Gastrocnemius medialis (tissue), 4 donors: ENCODE measurements at regions not wholly inside any gene's neighbourhood (a gene's known extent, or its start where the extent isn't known, plus 50 kb on each side); places are given as distances from the start of the nearest gene placed in this dataset.
"Not testable (repeated sequence)": the region's sequence is repeated elsewhere in the genome, so short reads cannot be mapped to it uniquely, and the experiment has no call there.

Experiments used
- ATAC-seq, 2 donors: fragments of 150-250 bp; one replicate each; pipeline ENCODE4 v1.9.1; 2016
- DNase-seq, 2 donors: peaks; one replicate each; pipeline ENCODE4 v3.0.0-alpha.2; 2019
- H3K27ac ChIP-seq, 4 donors: fragments of 200-600 bp; sonication (generic); 1 replicate in 1 of 4; 2 replicates in 3 of 4; pipeline ENCODE4 v1.5.1; 2016 to 2018; ENCODE audit warnings: mild to moderate bottlenecking in 2 of 4, moderate library complexity in 1 of 4
- H3K27me3 ChIP-seq, 3 donors: fragments of 200-600 bp; sonication (generic) in 2 of 3; 1 replicate in 1 of 3; 2 replicates in 2 of 3; pipeline versions ENCODE4 v1.5.1 to v1.6.0; 2016 to 2019; ENCODE audit warnings: mild to moderate bottlenecking in 1 of 3, moderate library complexity in 1 of 3
- H3K36me3 ChIP-seq, 2 donors: fragments of 200-600 bp; sonication (generic) in 1 of 2; one replicate each; pipeline ENCODE4 v1.5.1; 2017 to 2018
- H3K4me1 ChIP-seq, 2 donors: fragments of 200-600 bp; sonication (generic) in 1 of 2; one replicate each; pipeline ENCODE4 v1.5.1; 2016 to 2017; ENCODE audit warnings: mild to moderate bottlenecking in 2 of 2
- H3K4me3 ChIP-seq, 4 donors: fragments of 200-600 bp; sonication (generic) in 3 of 4; 1 replicate in 1 of 4; 2 replicates in 3 of 4; pipeline ENCODE4 v1.5.1; 2016 to 2019; ENCODE audit warnings: mild to moderate bottlenecking in 2 of 4
- H3K9me3 ChIP-seq, 3 donors: fragments of 200-600 bp; sonication (generic) in 2 of 3; 1 replicate in 1 of 3; 2 replicates in 2 of 3; pipeline ENCODE4 v1.5.1; 2016 to 2019
- CTCF ChIP-seq, 5 experiments: fragments of 450-650 bp in 3 of 5; fragments of 200-600 bp in 2 of 5; sonication (generic) in 2 of 5; IDR thresholded peaks in 4 of 5; conservative IDR thresholded peaks in 1 of 5; 1 replicate in 4 of 5; 2 replicates in 1 of 5; pipeline ENCODE4 v1.5.1; 2016 to 2019; ENCODE audit warnings: antibody characterized with exemption in 5 of 5, mild to moderate bottlenecking in 3 of 5, moderate library complexity in 3 of 5
- POLR2A ChIP-seq, 2 donors: fragments of 450-650 bp; IDR thresholded peaks; one replicate each; pipeline ENCODE4 v1.6.1; 2017; ENCODE audit warnings: antibody characterized with exemption in 2 of 2, mild to moderate bottlenecking in 2 of 2, moderate library complexity in 2 of 2
- in situ Hi-C, 4 donors: fragments of 200-750 bp; cut with MboI; loops; one replicate each; pipeline versions ENCODE4 v1.15.0 to v1.8.0; 2017; ENCODE audit warnings: low sequenced_read_pairs in 4 of 4
- intact Hi-C: fragments of 100-400 bp; cut with DNase I; formaldehyde crosslinking; loops from one replicate; pipeline ENCODE4 v1.15.1; 2023; ENCODE audit warnings: low total_unique reads

GRCh38 chr4:22625311-22625710 is 67.4 kb upstream of the GBA3 start:
- no peaks in the 10 kb centered on the region for H3K36me3 ChIP-seq
- DNase-seq: no peak
- TF ChIP-seq POLR2A (IDR thresholded peaks at IDR 0.05): no peak
- TF ChIP-seq CTCF (IDR thresholded peaks at IDR 0.05 in 4 of 5, conservative IDR thresholded peaks at IDR 0.05 in 1 of 5): no peak
- H3K4me1 ChIP-seq: no peaks in the 10 kb centered on the region
- H3K27ac ChIP-seq: no peak overlapping the region
- H3K27me3 ChIP-seq: no peaks in the 10 kb centered on the region
- intact Hi-C loops (no loop called here), in situ Hi-C loops (loop anchor here in 1 of 4 donors (25.0 kb wide), 1 partner anchor 112 kb away; no protein-coding TSS in a partner anchor)
- no peak for ATAC-seq
- H3K9me3 ChIP-seq: no peaks in the 10 kb centered on the region
- H3K4me3 ChIP-seq: no peak overlapping the region

- in situ Hi-C loops: loop anchor here in 1 of 4 donors (25.0 kb wide), 1 partner anchor 109 kb away; no protein-coding TSS in a partner anchor
- ATAC-seq, DNase-seq, H3K27me3 ChIP-seq, H3K4me3 ChIP-seq, H3K27ac ChIP-seq, intact Hi-C loops, H3K4me1 ChIP-seq, H3K9me3 ChIP-seq, H3K36me3 ChIP-seq: not testable (repeated sequence)
These were observed 64.9 kb upstream of the GBA3 start for GRCh38 chr4:22627851-22628250.

DNA sequence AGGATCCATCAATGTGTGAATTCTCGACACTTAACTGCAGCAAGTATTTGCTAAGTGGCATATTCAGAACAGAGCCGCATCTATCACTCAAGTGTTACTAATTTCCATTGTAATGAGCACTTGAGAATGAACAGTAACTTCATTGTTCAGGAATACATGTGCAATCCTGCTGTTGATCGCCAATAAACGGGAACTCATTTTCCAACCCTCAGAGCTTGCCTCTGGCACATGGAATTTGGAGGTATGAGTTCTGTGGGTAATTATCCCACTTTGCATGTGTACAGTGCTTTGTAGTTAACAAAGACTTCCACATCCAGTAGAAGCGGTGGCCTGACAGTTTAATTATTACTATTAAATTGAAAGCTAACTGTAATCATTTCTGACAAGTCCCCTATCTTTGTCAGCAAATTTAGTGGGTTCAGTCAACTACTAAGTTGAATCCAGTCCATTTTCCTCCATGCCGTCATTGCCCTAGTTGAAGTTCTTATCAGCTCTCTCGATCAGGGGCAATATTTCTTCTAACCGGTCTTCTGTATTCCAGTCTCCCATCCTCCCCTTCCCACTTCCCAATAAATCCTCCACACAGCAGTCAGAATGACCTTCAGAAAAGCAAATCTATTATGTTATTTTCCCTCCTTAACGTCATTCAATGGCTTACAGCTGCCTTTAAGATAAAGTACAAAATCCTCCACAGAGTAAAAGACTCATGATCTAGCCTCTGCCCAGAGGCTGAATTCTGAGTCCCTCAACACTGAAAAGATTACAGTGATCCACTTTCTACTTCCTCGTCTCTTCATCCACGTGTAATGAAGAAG is 62.4 kb upstream of the GBA3 start:
- H3K4me1 ChIP-seq, H3K9me3 ChIP-seq, H3K4me3 ChIP-seq, H3K27ac ChIP-seq, H3K27me3 ChIP-seq, ATAC-seq, DNase-seq, intact Hi-C loops, H3K36me3 ChIP-seq: not testable (repeated sequence)
- in situ Hi-C loops: loop anchor here in 1 of 4 donors (25.0 kb wide), 1 partner anchor 107 kb away; no protein-coding TSS in a partner anchor

GRCh38 chr4:22631167-22631566 is 61.6 kb upstream of the GBA3 start:
- H3K36me3 ChIP-seq, H3K4me3 ChIP-seq, H3K4me1 ChIP-seq, H3K27me3 ChIP-seq, ATAC-seq, H3K27ac ChIP-seq, H3K9me3 ChIP-seq, intact Hi-C loops, DNase-seq: not testable (repeated sequence)
- in situ Hi-C loops: loop anchor here in 1 of 4 donors (25.0 kb wide), 1 partner anchor 106 kb away; no protein-coding TSS in a partner anchor

DNA sequence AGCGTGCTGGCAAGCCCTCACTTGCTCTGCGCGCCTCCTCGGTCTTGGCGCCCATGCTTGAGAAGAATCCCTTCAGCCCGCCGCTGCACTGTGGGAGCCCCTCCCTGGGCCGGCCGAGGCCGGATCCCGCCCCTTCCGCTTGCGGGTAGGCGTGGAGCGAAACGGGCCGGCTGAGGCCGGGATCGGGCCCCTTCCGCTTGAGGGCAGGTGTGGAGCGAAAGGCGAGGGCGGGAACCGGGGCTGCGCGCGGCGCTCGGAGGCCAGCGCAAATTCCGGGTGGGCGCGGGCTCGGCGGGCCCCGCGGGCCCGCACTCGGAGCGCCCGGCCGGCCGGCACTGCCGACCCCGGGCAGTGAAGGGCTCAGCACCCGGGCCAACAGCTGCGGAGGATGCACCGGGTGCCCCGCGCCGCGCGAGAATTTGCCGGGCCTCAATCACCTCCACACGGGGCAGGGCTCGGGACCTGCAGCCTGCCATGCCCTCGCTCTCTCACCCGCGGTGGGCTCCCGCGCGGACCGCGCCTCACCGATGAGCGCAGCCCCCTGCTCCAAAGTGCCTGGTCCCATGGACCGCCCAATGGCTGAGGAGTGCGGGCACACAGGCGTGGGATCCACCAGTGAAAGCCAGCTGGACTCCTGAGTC is 58.1 kb upstream of the GBA3 start:
- in situ Hi-C loops: loop anchor here in 1 of 4 donors (25.0 kb wide), 1 partner anchor 103 kb away; no protein-coding TSS in a partner anchor
- Histone ChIP-seq H3K9me3 (no peaks in the 10 kb centered on the region), H3K4me1 (no peaks in the 10 kb centered on the region), H3K27me3 (no peaks in the 10 kb centered on the region), H3K4me3 (no peak overlapping the region), H3K27ac (no peak overlapping the region), H3K36me3 (no peaks in the 10 kb centered on the region)
- TF ChIP-seq POLR2A (IDR thresholded peaks at IDR 0.05) (no peak), CTCF (IDR thresholded peaks at IDR 0.05 in 4 of 5, conservative IDR thresholded peaks at IDR 0.05 in 1 of 5) (no peak)
- DNase-seq (no peak), ATAC-seq (no peak)
- intact Hi-C loops: no loop called here

DNA sequence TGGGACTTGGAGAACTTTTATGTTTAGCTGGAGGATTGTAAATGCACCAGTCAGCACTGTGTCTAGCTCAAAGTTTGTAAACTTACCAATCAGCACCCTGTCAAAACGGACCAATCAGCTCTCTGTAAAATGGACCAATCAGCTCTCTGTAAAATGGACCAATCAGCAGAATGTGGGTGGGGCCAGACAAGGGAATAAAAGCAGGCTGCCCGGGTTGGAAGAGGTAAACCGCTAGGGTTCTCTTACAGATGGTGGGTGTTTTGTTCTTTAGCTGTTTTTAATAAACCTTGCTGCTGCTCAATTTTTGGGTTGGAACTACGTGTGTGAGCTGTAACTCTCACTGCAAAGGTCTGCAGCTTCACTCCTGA is 57.6 kb upstream of the GBA3 start:
- H3K27me3 ChIP-seq, H3K36me3 ChIP-seq, ATAC-seq, H3K4me3 ChIP-seq, H3K4me1 ChIP-seq, DNase-seq, H3K27ac ChIP-seq, H3K9me3 ChIP-seq, intact Hi-C loops: not testable (repeated sequence)
- in situ Hi-C loops: loop anchor here in 1 of 4 donors (25.0 kb wide), 1 partner anchor 102 kb away; no protein-coding TSS in a partner anchor
